ENCODE measurements at regions not wholly inside any gene's neighbourhood (a gene's known extent, or its start where the extent isn't known, plus 50 kb on each side); places are given as distances from the start of the nearest gene placed in this dataset.
A peak's percentile ranks its signal among the peaks of the same experiment; 100 is the strongest.

- H3K27me3 Mint-ChIP-seq (ENCODE audit: low read depth), result no peaks in the 10 kb centered on the region
- no peak for DNase-seq (ENCODE audit: low spot score)
- no peak for TF ChIP-seq CTCF (IDR thresholded peaks at IDR 0.05)
- no peaks in the 10 kb centered on the region for H3K36me3 Mint-ChIP-seq (ENCODE audit: low read depth)
- H3K4me1 Mint-ChIP-seq (ENCODE audit: low read depth), result peaks cover 52% of the 10 kb centered on the region
- H3K27ac Mint-ChIP-seq (ENCODE audit: unreplicated experiment), result peak overlapping the region; percentile 88
- peak overlapping the region; percentile 9 for H3K4me3 Mint-ChIP-seq (ENCODE audit: unreplicated experiment)
- H3K9me3 Mint-ChIP-seq (ENCODE audit: low read depth), result no peaks in the 10 kb centered on the region
Observed at GRCh38 chr2:63790491-63790890, 51.2 kb upstream of the UGP2 start.

GRCh38 chr2:63790906-63791305 is 50.8 kb upstream of the UGP2 start:
- Mint-ChIP-seq H3K4me1 (ENCODE audit: low read depth) (peaks cover 52% of the 10 kb centered on the region), H3K9me3 (ENCODE audit: low read depth) (no peaks in the 10 kb centered on the region), H3K27me3 (ENCODE audit: low read depth) (no peaks in the 10 kb centered on the region), H3K4me3 (ENCODE audit: unreplicated experiment) (peak overlapping the region; percentile 9), H3K27ac (ENCODE audit: unreplicated experiment) (peak overlapping the region; percentile 88), H3K36me3 (ENCODE audit: low read depth) (no peaks in the 10 kb centered on the region)
- TF ChIP-seq CTCF (IDR thresholded peaks at IDR 0.05), result no peak
- no peak for DNase-seq (ENCODE audit: low spot score)

GRCh38 chr2:63791387-63791786 is 50.3 kb upstream of the UGP2 start:
- peak overlapping the region; percentile 88 for H3K27ac Mint-ChIP-seq (ENCODE audit: unreplicated experiment)
- no peaks in the 10 kb centered on the region for H3K27me3 Mint-ChIP-seq (ENCODE audit: low read depth)
- no peak for DNase-seq (ENCODE audit: low spot score)
- no peak for TF ChIP-seq CTCF (IDR thresholded peaks at IDR 0.05)
- no peaks in the 10 kb centered on the region for H3K9me3 Mint-ChIP-seq (ENCODE audit: low read depth)
- H3K4me1 Mint-ChIP-seq (ENCODE audit: low read depth), result peaks cover 52% of the 10 kb centered on the region
- H3K36me3 Mint-ChIP-seq (ENCODE audit: low read depth), result no peaks in the 10 kb centered on the region
- H3K4me3 Mint-ChIP-seq (ENCODE audit: unreplicated experiment), result no peak overlapping the region
